ENCODE measurements at regions not wholly inside any gene's neighbourhood (a gene's known extent, or its start where the extent isn't known, plus 50 kb on each side); places are given as distances from the start of the nearest gene placed in this dataset.

DNA sequence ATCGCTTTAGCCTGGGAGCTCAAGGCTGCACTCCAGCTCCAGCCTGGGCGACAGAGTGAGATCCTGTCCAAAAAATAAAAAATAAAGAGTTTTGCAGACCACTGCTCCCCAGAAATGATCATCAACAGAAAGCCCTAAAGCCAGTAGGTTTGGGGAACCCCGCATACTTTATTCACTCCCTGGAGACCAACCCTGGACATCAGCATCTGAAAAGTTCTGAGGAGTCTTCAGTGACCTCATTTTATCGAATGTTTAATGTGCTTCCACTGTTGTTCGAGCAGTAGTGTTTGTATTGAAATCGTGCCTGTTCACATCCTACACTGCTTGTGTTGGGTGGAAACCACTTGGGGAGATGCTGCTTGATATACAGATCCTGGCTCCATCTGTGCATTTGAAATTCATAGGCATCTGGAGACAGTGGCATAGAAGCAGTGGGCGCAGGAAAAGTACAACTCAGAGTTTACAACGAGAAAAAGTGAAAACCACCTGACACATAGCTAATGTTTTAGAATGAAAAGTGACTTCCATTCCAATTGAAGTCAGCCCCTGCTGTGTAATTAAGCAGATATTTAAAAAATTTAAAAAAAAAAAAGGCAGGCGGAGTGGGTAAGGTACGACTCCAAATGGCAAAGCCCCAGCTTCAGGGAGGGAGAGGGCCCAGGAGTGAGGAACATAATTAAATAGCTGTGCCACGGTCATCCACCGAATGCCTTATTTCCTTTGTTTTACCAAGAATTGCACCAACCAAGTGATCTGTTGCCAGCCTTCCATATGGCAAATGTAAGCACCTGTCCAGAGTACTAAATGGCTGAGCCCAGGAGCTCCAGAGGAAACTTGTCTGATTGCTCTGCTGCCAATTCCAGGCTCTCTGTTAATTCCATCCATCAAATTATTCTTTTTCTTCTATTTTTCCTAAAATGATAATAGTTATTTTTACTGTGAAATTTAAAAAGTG, 100.4 kb upstream of the NAA20 start:
- TF ChIP-seq, protein P1, sequence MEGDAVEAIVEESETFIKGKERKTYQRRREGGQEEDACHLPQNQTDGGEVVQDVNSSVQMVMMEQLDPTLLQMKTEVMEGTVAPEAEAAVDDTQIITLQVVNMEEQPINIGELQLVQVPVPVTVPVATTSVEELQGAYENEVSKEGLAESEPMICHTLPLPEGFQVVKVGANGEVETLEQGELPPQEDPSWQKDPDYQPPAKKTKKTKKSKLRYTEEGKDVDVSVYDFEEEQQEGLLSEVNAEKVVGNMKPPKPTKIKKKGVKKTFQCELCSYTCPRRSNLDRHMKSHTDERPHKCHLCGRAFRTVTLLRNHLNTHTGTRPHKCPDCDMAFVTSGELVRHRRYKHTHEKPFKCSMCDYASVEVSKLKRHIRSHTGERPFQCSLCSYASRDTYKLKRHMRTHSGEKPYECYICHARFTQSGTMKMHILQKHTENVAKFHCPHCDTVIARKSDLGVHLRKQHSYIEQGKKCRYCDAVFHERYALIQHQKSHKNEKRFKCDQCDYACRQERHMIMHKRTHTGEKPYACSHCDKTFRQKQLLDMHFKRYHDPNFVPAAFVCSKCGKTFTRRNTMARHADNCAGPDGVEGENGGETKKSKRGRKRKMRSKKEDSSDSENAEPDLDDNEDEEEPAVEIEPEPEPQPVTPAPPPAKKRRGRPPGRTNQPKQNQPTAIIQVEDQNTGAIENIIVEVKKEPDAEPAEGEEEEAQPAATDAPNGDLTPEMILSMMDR (conservative IDR thresholded peaks at IDR 0.05; ENCODE audit: low read length), result no peak
- Histone ChIP-seq H3K9me2 (ENCODE audit: insufficient read depth, low read length) (no peaks in the 10 kb centered on the region), H2AFZ (ENCODE audit: low read length) (no peak overlapping the region), H3K9me3 (ENCODE audit: low read length) (no peaks in the 10 kb centered on the region), H3K4me3 (ENCODE audit: low read depth, low read length, poor library complexity, severe bottlenecking) (no peak overlapping the region), H3K4me2 (ENCODE audit: low read length) (no peak overlapping the region), H3K27ac (ENCODE audit: low read depth, low read length, poor library complexity, severe bottlenecking) (no peak overlapping the region), H4K20me1 (ENCODE audit: insufficient read depth, low read length) (no peaks in the 10 kb centered on the region), H3K4me1 (ENCODE audit: insufficient read depth, low read length, poor library complexity, severe bottlenecking) (no peaks in the 10 kb centered on the region), H3K79me2 (ENCODE audit: insufficient read depth, low read depth, low read length) (no peaks in the 10 kb centered on the region), H3K36me3 (ENCODE audit: insufficient read depth, low read length) (no peaks in the 10 kb centered on the region)
- no TSS peak for BruUV-seq (replicated peaks)
- ChIA-PET CTCF (ENCODE audit: unreplicated experiment) (no interaction called here), POLR2A (interaction anchor here (0.6 kb wide), 1 partner anchor 43 kb away, joined by 4 read pairs; no protein-coding TSS in a partner anchor)
- intact Hi-C loops (cut with micrococcal nuclease; ENCODE audit: unreplicated experiment), result no loop called here
- no peak for DNase-seq (ENCODE audit: low spot score)

DNA sequence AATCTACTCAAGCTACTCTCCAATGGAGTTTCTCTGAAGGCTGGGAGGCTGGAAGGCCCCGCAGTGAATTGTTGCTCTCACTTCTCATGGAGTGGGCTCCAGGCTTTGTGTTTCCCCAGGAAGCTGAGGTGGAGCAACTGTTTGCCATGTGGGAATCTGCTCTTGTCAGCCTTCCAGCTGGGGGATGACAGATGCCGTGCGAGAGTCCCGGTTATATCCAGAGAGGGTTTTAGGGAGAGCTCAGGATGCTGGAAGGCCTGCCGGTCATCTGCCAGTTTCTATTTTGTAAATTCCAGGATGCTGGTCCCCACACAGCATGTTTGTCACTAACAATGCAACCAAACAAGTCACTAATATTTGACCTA, 98.2 kb upstream of the NAA20 start:
- BruUV-seq (replicated peaks), result no TSS peak
- Histone ChIP-seq H3K36me3 (ENCODE audit: insufficient read depth, low read length) (no peaks in the 10 kb centered on the region), H4K20me1 (ENCODE audit: insufficient read depth, low read length) (no peaks in the 10 kb centered on the region), H3K27ac (ENCODE audit: low read depth, low read length, poor library complexity, severe bottlenecking) (no peak overlapping the region), H3K79me2 (ENCODE audit: insufficient read depth, low read depth, low read length) (no peaks in the 10 kb centered on the region), H3K4me1 (ENCODE audit: insufficient read depth, low read length, poor library complexity, severe bottlenecking) (no peaks in the 10 kb centered on the region), H3K4me3 (ENCODE audit: low read depth, low read length, poor library complexity, severe bottlenecking) (no peak overlapping the region), H3K4me2 (ENCODE audit: low read length) (no peak overlapping the region), H3K9me3 (ENCODE audit: low read length) (no peaks in the 10 kb centered on the region), H2AFZ (ENCODE audit: low read length) (no peak overlapping the region), H3K9me2 (ENCODE audit: insufficient read depth, low read length) (no peaks in the 10 kb centered on the region)
- no peak for DNase-seq (ENCODE audit: low spot score)
- TF ChIP-seq, protein P1 (conservative IDR thresholded peaks at IDR 0.05; ENCODE audit: low read length), result no peak
- TF ChIP-seq EZH2phosphoT487 (IDR thresholded peaks at IDR 0.05; ENCODE audit: borderline replicate concordance, low read depth, low read length), result no peak
- intact Hi-C loops (cut with micrococcal nuclease; ENCODE audit: unreplicated experiment), result no loop called here
- CTCF ChIA-PET (ENCODE audit: unreplicated experiment), result no interaction called here
- POLR2A ChIA-PET, result interaction anchor here (0.6 kb wide), 1 partner anchor 8 kb away, joined by 4 read pairs; no protein-coding TSS in a partner anchor
